ENCODE measurements at regions not wholly inside any gene's neighbourhood (a gene's known extent, or its start where the extent isn't known, plus 50 kb on each side); places are given as distances from the start of the nearest gene placed in this dataset.

DNA sequence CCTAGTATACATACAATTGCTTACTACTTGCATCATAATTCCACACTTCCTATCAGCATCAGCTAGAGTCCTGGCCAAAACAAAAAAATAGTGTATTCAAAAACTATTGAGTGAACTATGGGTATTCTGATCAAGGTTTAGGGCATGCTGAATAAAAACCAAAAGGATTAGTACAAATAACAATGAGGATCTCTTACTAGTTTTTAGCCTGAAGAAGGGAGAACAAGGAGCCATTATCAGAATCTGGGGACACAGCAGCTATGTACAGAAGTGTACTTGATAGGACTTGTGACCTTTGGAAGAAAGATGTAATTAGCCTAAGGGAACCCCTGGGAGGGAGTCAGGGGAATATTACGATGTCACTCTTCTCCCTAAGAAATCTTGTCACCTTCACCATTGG is 832.2 kb downstream of the SQOR start:
- H3K4me3 ChIP-seq (ENCODE audit: low read length in 2 of 2) = no peak overlapping the region
- ChIA-PET POLR2A (ENCODE audit: partially characterized antibody) (no interaction called here), CTCF (ENCODE audit: partially characterized antibody) (no interaction called here)
- H3K27ac ChIP-seq (ENCODE audit: low read depth, low read length) = no peak overlapping the region
- no peak overlapping the region for H3K4me3 Mint-ChIP-seq
- no peak for DNase-seq
- H3K36me3 Mint-ChIP-seq = no peaks in the 10 kb centered on the region
- no peaks in the 10 kb centered on the region for H3K9me3 ChIP-seq (ENCODE audit: control insufficient read depth in 1 of 2, low read length in 2 of 2)
- no peaks in the 10 kb centered on the region for H3K27me3 ChIP-seq (ENCODE audit: insufficient read depth, low read length)
- no peak overlapping the region for H3K27ac Mint-ChIP-seq
- no peaks in the 10 kb centered on the region for H3K27me3 Mint-ChIP-seq
- H3K4me1 Mint-ChIP-seq = no peaks in the 10 kb centered on the region
- H3K4me1 ChIP-seq (ENCODE audit: insufficient read depth, low read length) = no peaks in the 10 kb centered on the region
- H3K9me3 Mint-ChIP-seq = peaks cover 0 to 11% (median 5%) of the 10 kb centered on the region in 8 donors
- H3K36me3 ChIP-seq (ENCODE audit: insufficient read depth, low read length) = no peaks in the 10 kb centered on the region
- intact Hi-C loops (cut with micrococcal nuclease) = no loop called here

DNA sequence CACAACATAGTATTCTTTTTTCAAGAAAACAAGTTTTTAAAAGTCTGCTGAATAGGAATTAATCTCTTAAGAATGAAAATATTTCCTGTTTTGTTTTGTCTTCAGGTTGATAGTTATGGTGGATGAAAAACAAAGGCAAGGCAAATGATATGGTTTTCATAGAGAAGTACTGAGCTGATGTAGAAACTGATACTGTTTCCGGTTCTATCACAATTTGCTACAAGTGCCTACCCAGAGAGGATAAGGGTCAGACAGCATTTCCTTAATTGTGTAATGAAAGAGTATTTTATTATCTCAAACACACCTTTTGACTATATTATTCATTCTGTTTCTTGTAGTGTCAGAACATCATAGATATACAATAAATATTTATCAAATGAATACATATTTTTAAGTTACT is 836.3 kb downstream of the SQOR start:
- no peaks in the 10 kb centered on the region for H3K4me1 Mint-ChIP-seq
- intact Hi-C loops (cut with micrococcal nuclease) = no loop called here
- DNase-seq = no peak
- Histone ChIP-seq H3K4me3 (ENCODE audit: low read length in 2 of 2) (no peak overlapping the region), H3K9me3 (ENCODE audit: control insufficient read depth in 1 of 2, low read length in 2 of 2) (no peaks in the 10 kb centered on the region), H3K4me1 (ENCODE audit: insufficient read depth, low read length) (no peaks in the 10 kb centered on the region), H3K36me3 (ENCODE audit: insufficient read depth, low read length) (no peaks in the 10 kb centered on the region), H3K27ac (ENCODE audit: low read depth, low read length) (no peak overlapping the region), H3K27me3 (ENCODE audit: insufficient read depth, low read length) (no peaks in the 10 kb centered on the region)
- H3K27ac Mint-ChIP-seq = no peak overlapping the region
- H3K36me3 Mint-ChIP-seq = no peaks in the 10 kb centered on the region
- no peaks in the 10 kb centered on the region for H3K27me3 Mint-ChIP-seq
- ChIA-PET CTCF (ENCODE audit: partially characterized antibody) (interaction anchor here (0.7 kb wide), 1 partner anchor 28 kb away, joined by 3 read pairs; no protein-coding TSS in a partner anchor), POLR2A (ENCODE audit: partially characterized antibody) (no interaction called here)
- H3K9me3 Mint-ChIP-seq = peaks cover 0 to 11% (median 7%) of the 10 kb centered on the region in 8 donors
- H3K4me3 Mint-ChIP-seq = no peak overlapping the region

DNA sequence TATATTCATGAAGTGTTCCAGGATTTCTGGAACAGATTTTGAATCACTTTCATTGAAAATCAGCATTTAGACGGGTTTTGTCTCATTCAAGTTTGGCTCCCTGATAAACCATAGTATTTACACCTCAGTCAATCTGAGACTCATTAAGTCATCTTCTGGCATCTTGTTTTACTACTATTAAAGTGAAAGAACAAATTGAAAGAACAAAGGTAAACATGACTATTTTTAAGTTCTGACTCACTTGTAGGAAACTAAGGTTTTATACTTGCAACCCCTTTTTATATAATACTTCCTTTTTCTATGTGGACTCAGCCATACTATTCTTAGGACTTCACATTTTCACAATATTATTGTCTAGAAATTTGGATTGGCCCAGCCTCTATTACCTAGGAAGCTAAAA is 854.4 kb downstream of the SQOR start:
- H3K27ac ChIP-seq (ENCODE audit: low read depth, low read length) = no peak overlapping the region
- no peak for DNase-seq
- no peaks in the 10 kb centered on the region for H3K36me3 Mint-ChIP-seq
- POLR2A ChIA-PET (ENCODE audit: partially characterized antibody) = no interaction called here
- H3K4me3 ChIP-seq (ENCODE audit: low read length in 2 of 2) = no peak overlapping the region
- H3K9me3 Mint-ChIP-seq = peaks cover 0 to 19% (median 14%) of the 10 kb centered on the region in 8 donors
- H3K9me3 ChIP-seq (ENCODE audit: control insufficient read depth in 1 of 2, low read length in 2 of 2) = no peaks in the 10 kb centered on the region
- H3K4me1 Mint-ChIP-seq = no peaks in the 10 kb centered on the region
- H3K27me3 Mint-ChIP-seq = no peaks in the 10 kb centered on the region
- H3K4me3 Mint-ChIP-seq = no peak overlapping the region
- no peaks in the 10 kb centered on the region for H3K36me3 ChIP-seq (ENCODE audit: insufficient read depth, low read length)
- intact Hi-C loops (cut with micrococcal nuclease) = no loop called here
- H3K4me1 ChIP-seq (ENCODE audit: insufficient read depth, low read length) = no peaks in the 10 kb centered on the region
- H3K27ac Mint-ChIP-seq = no peak overlapping the region
- H3K27me3 ChIP-seq (ENCODE audit: insufficient read depth, low read length) = no peaks in the 10 kb centered on the region
- CTCF ChIA-PET (ENCODE audit: partially characterized antibody) = no interaction called here

DNA sequence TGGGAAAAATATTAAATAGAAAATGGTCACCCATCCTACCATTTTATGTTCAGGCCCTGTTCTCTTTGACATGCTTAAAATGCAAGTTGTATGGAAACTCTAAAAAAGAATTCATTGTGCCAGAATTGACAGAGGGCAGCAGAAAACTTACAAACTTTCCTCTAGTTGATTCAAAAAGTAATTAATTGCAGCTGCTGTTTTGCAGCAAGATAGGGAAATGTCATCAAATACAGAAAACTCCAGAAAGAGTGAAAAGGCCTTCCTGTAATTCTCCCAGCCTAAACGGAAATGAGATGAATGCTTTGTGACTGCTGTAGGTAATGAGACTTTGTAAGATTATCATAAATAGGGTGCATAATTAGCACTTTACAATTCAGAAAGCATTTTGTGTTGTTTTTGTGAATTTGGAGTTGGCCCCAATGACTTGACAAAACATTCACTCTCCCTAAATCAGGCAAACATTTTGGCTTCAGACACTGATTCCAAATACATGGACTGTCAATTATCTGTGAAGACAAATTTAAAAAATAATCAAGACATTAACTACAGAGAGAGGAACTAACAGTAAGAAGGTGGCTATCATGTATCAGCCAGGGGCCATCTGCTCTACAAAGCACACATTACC is 861.8 kb downstream of the SQOR start:
- no peaks in the 10 kb centered on the region for H3K4me1 ChIP-seq (ENCODE audit: insufficient read depth, low read length)
- H3K9me3 Mint-ChIP-seq = peaks cover 4 to 24% (median 12%) of the 10 kb centered on the region in 8 donors
- H3K27me3 Mint-ChIP-seq = no peaks in the 10 kb centered on the region
- H3K4me1 Mint-ChIP-seq = no peaks in the 10 kb centered on the region
- no peak for DNase-seq
- no peak overlapping the region for H3K27ac Mint-ChIP-seq
- H3K27ac ChIP-seq (ENCODE audit: low read depth, low read length) = no peak overlapping the region
- no peak overlapping the region for H3K4me3 Mint-ChIP-seq
- no peak overlapping the region for H3K4me3 ChIP-seq (ENCODE audit: low read length in 2 of 2)
- no peaks in the 10 kb centered on the region for H3K36me3 Mint-ChIP-seq
- no peaks in the 10 kb centered on the region for H3K9me3 ChIP-seq (ENCODE audit: control insufficient read depth in 1 of 2, low read length in 2 of 2)
- ChIA-PET POLR2A (ENCODE audit: partially characterized antibody) (no interaction called here), CTCF (ENCODE audit: partially characterized antibody) (no interaction called here)
- intact Hi-C loops (cut with micrococcal nuclease) = no loop called here
- H3K27me3 ChIP-seq (ENCODE audit: insufficient read depth, low read length) = no peaks in the 10 kb centered on the region
- H3K36me3 ChIP-seq (ENCODE audit: insufficient read depth, low read length) = no peaks in the 10 kb centered on the region

DNA sequence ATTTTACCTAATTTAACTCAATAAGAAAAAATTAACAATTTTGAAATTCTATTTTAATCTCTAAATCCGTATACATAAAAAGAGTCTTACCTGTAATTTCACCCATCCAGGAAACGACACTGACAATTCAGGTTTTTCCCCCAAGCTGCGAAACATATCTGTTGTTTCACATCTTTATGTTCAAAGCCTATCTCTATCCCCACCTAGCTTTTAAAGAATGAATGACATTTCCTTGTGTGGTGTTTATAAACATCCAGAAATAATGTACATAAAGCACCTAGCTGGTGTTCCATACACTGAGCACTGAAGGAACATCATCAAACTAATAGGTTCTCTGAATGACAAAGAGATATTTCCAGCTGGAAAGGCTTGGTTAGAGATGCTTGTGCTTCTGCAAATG is 867.8 kb downstream of the SQOR start:
- no peaks in the 10 kb centered on the region for H3K9me3 ChIP-seq (ENCODE audit: control insufficient read depth in 1 of 2, low read length in 2 of 2)
- Mint-ChIP-seq H3K27ac (no peak overlapping the region), H3K9me3 (peaks cover 0 to 15% (median 6%) of the 10 kb centered on the region in 8 donors), H3K36me3 (no peaks in the 10 kb centered on the region), H3K4me3 (no peak overlapping the region), H3K4me1 (no peaks in the 10 kb centered on the region), H3K27me3 (no peaks in the 10 kb centered on the region)
- CTCF ChIA-PET (ENCODE audit: partially characterized antibody) = no interaction called here
- no peak overlapping the region for H3K4me3 ChIP-seq (ENCODE audit: low read length in 2 of 2)
- no peaks in the 10 kb centered on the region for H3K36me3 ChIP-seq (ENCODE audit: insufficient read depth, low read length)
- no peaks in the 10 kb centered on the region for H3K27me3 ChIP-seq (ENCODE audit: insufficient read depth, low read length)
- no peak overlapping the region for H3K27ac ChIP-seq (ENCODE audit: low read depth, low read length)
- DNase-seq = no peak
- POLR2A ChIA-PET (ENCODE audit: partially characterized antibody) = no interaction called here
- intact Hi-C loops (cut with micrococcal nuclease) = no loop called here
- H3K4me1 ChIP-seq (ENCODE audit: insufficient read depth, low read length) = no peaks in the 10 kb centered on the region

DNA sequence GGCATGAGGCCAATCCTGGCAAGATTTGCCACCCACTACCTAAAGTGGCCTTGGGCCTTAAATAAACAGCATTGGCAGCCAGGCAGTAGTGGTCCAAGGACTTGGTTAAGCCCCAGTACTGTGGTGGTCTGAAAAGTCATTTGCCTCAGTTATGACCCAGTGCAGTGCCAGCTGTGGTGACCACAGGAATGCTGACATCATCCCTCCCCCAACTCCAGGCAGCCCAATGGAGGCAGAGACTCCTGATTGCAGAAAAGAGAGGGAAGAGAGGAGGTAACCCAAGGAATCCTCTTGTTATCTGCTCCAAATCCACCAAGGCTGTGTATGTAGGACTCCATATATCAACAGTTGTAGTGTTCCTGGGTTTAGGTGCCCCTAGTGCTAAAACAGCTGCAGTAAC is 883.6 kb downstream of the SQOR start:
- Mint-ChIP-seq H3K36me3 (no peaks in the 10 kb centered on the region), H3K27ac (no peak overlapping the region), H3K9me3 (peaks cover 0 to 15% (median 9%) of the 10 kb centered on the region in 8 donors), H3K4me1 (no peaks in the 10 kb centered on the region), H3K27me3 (no peaks in the 10 kb centered on the region), H3K4me3 (no peak overlapping the region)
- Histone ChIP-seq H3K27me3 (ENCODE audit: insufficient read depth, low read length) (no peaks in the 10 kb centered on the region), H3K4me3 (ENCODE audit: low read length in 2 of 2) (no peak overlapping the region), H3K9me3 (ENCODE audit: control insufficient read depth in 1 of 2, low read length in 2 of 2) (peaks cover 0 to 8% of the 10 kb centered on the region in 2 donors), H3K4me1 (ENCODE audit: insufficient read depth, low read length) (no peaks in the 10 kb centered on the region), H3K36me3 (ENCODE audit: insufficient read depth, low read length) (no peaks in the 10 kb centered on the region), H3K27ac (ENCODE audit: low read depth, low read length) (no peak overlapping the region)
- no peak for DNase-seq
- CTCF ChIA-PET (ENCODE audit: partially characterized antibody) = no interaction called here
- POLR2A ChIA-PET (ENCODE audit: partially characterized antibody) = no interaction called here
- intact Hi-C loops (cut with micrococcal nuclease) = no loop called here

DNA sequence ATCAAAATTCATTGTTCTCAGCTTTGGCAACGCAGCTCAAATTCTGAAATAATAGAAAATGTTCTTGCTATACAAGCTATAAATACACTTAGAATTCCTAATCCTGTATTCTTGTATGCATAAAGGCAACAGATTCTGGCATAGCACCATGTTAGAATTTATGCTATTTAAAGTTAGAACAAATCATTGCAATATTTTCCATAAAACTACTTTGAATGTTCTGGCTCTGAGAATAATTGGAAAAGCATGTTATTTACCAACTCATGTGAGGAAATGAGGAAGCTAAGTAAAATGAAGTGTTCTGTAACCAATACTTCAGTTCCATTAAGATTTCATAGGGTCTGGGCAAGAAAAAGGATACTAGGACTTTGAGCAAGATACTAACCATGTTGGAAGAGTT is 888.9 kb downstream of the SQOR start:
- intact Hi-C loops (cut with micrococcal nuclease) = no loop called here
- Histone ChIP-seq H3K27ac (ENCODE audit: low read depth, low read length) (no peak overlapping the region), H3K9me3 (ENCODE audit: control insufficient read depth in 1 of 2, low read length in 2 of 2) (no peaks in the 10 kb centered on the region), H3K4me1 (ENCODE audit: insufficient read depth, low read length) (no peaks in the 10 kb centered on the region), H3K27me3 (ENCODE audit: insufficient read depth, low read length) (no peaks in the 10 kb centered on the region), H3K36me3 (ENCODE audit: insufficient read depth, low read length) (no peaks in the 10 kb centered on the region), H3K4me3 (ENCODE audit: low read length in 2 of 2) (no peak overlapping the region)
- Mint-ChIP-seq H3K4me3 (no peak overlapping the region), H3K27ac (no peak overlapping the region), H3K4me1 (no peaks in the 10 kb centered on the region), H3K27me3 (no peaks in the 10 kb centered on the region), H3K36me3 (no peaks in the 10 kb centered on the region), H3K9me3 (peaks cover 0 to 15% (median 2%) of the 10 kb centered on the region in 8 donors)
- ChIA-PET CTCF (ENCODE audit: partially characterized antibody) (no interaction called here), POLR2A (ENCODE audit: partially characterized antibody) (no interaction called here)
- DNase-seq = no peak
